GM12878 (cell line): ENCODE measurements at regions not wholly inside any gene's neighbourhood (a gene's known extent, or its start where the extent isn't known, plus 50 kb on each side); places are given as distances from the start of the nearest gene placed in this dataset.

Experiments
- ATAC-seq: fragments of 200-7000 bp; cut with Tn5 transposase; 3 replicates; pipeline ENCODE4 v1.9.1; 2020; ENCODE audit warnings: mild to moderate bottlenecking, moderate library complexity
- BruUV-seq: library from RNA; stranded (reverse); fragments of 400-500 nt; replicated peaks from 2 replicates; lab custom pipeline; 2021; lab: Mats Ljungman, UMichigan
- CTCF ChIA-PET: fragments of 300-600 bp; sonication (Branson Sonifier 250); formaldehyde crosslinking; extraction: SDS; loops from one replicate; lab custom pipeline; 2021; ENCODE audit warnings: inconsistent platforms; lab: Yijun Ruan, JAX
- POLR2A ChIA-PET: fragments of 350-600 bp; formaldehyde crosslinking; extraction: SDS; loops from one replicate; lab custom pipeline; 2021; ENCODE audit warnings: inconsistent platforms; lab: Charles Lee
- RAD21 ChIA-PET: fragments of 300-600 bp; sonication (Branson Sonifier 250); formaldehyde crosslinking; loops from one replicate; lab custom pipeline; 2023; ENCODE audit warnings: antibody characterized with exemption; ENCODE audit not compliant: unreplicated experiment; lab: Charles Lee
- SMC1A ChIA-PET: fragments of 300-600 bp; sonication (Branson Sonifier 250); formaldehyde crosslinking; loops from one replicate; lab custom pipeline; 2023; ENCODE audit not compliant: unreplicated experiment, uncharacterized antibody; lab: Charles Lee
- DNase-seq: peaks from one replicate; pipeline ENCODE4 v3.0.0-alpha.2; 2011; ENCODE audit warnings: low read depth, low spot score
- FAIRE-seq: peaks from 3 replicates; lab custom pipeline; 2011; peaks lifted over from hg19 to GRCh38; lab: Jason Lieb, UNC
- H2AFZ ChIP-seq: 2 replicates; pipeline ENCODE4 v1.6.0; 2011; ENCODE audit warnings: low read depth, low read length, control low read depth; ENCODE audit not compliant: control insufficient read depth
- H3K27ac ChIP-seq: 2 replicates; pipeline ENCODE4 v1.5.1; 2011; ENCODE audit warnings: control low read depth; ENCODE audit not compliant: control insufficient read depth, insufficient read depth
- H3K27me3 ChIP-seq, 2 experiments: replicated peaks in 1 of 2; 2 replicates each; pipeline versions ENCODE4 v1.6.0 to v1.6.1; 2011; ENCODE audit warnings: low read length in 1 of 2; ENCODE audit not compliant: control insufficient read depth in 2 of 2, insufficient read depth in 2 of 2
- H3K36me3 ChIP-seq, 2 experiments: 2 replicates each; pipeline ENCODE4 v1.5.1; 2011; ENCODE audit warnings: low read length in 1 of 2; ENCODE audit not compliant: control insufficient read depth in 2 of 2, insufficient read depth in 2 of 2
- H3K4me1 ChIP-seq: 2 replicates; pipeline ENCODE4 v1.6.1; 2011; ENCODE audit warnings: mild to moderate bottlenecking, low read length, moderate library complexity, mixed read lengths; ENCODE audit not compliant: control insufficient read depth, insufficient read depth
- H3K4me2 ChIP-seq: 2 replicates; pipeline ENCODE4 v1.6.0; 2011; ENCODE audit warnings: control low read depth; ENCODE audit not compliant: control insufficient read depth, insufficient read depth
- H3K4me3 ChIP-seq: fragments of 200-600 bp; sonication (generic); 2 replicates; pipeline ENCODE4 v1.5.1; 2016
- H3K79me2 ChIP-seq: 2 replicates; pipeline ENCODE4 v1.6.0; 2011; ENCODE audit warnings: low read length; ENCODE audit not compliant: control insufficient read depth, insufficient read depth
- H3K9ac ChIP-seq: 2 replicates; pipeline ENCODE4 v1.8.0; 2011; ENCODE audit warnings: low read length, control low read depth, mixed read lengths; ENCODE audit not compliant: control insufficient read depth, insufficient read depth
- H3K9me3 ChIP-seq: replicated peaks from 3 replicates; pipeline ENCODE4 v1.5.1; 2011; ENCODE audit warnings: mild to moderate bottlenecking, low read length; ENCODE audit not compliant: control insufficient read depth, insufficient read depth
- H4K20me1 ChIP-seq: 2 replicates; pipeline ENCODE4 v1.6.0; 2011; ENCODE audit not compliant: control insufficient read depth, insufficient read depth
- ATF7 ChIP-seq: fragments of 450-650 bp; IDR thresholded peaks from 2 replicates; pipeline ENCODE4 v1.6.1; 2016; ENCODE audit warnings: low read depth, mild to moderate bottlenecking
- CEBPZ ChIP-seq: fragments of 150-350 bp; IDR thresholded peaks from 2 replicates; pipeline ENCODE4 v1.6.1; 2016; ENCODE audit warnings: low read depth, low read length
- ETV6 ChIP-seq, 2 experiments: fragments of 450-650 bp in 1 of 2; IDR thresholded peaks in 1 of 2; conservative IDR thresholded peaks in 1 of 2; 2 replicates each; pipeline ENCODE4 v1.6.1; 2014; ENCODE audit warnings: antibody characterized with exemption in 1 of 2, borderline replicate concordance in 1 of 2, low read depth in 1 of 2, mild to moderate bottlenecking in 1 of 2, moderate library complexity in 1 of 2
- FOS ChIP-seq: IDR thresholded peaks from 3 replicates; pipeline ENCODE4 v1.6.1; 2011; ENCODE audit warnings: borderline replicate concordance; ENCODE audit not compliant: insufficient read length; ENCODE audit errors: extremely low read depth
- MEF2B ChIP-seq: fragments of 450-650 bp; IDR thresholded peaks from 2 replicates; pipeline ENCODE4 v1.6.1; 2018; ENCODE audit warnings: mild to moderate bottlenecking, moderate library complexity; ENCODE audit not compliant: partially characterized antibody, poor library complexity, severe bottlenecking
- MTA2 ChIP-seq: fragments of 450-650 bp; IDR thresholded peaks from 2 replicates; pipeline ENCODE4 v1.6.1; 2016; ENCODE audit warnings: low read depth, mild to moderate bottlenecking, moderate library complexity
- SMC3 ChIP-seq: IDR thresholded peaks from 2 replicates; pipeline ENCODE4 v1.6.1; 2011; ENCODE audit warnings: low read length, improper control_type of control experiment, borderline replicate concordance
- USF1 ChIP-seq: IDR thresholded peaks from 2 replicates; pipeline ENCODE4 v1.6.1; 2011; ENCODE audit warnings: borderline replicate concordance, low read depth, mild to moderate bottlenecking, moderate library complexity, mixed read lengths, low read length; ENCODE audit not compliant: insufficient read depth; ENCODE audit errors: extremely low read length
- YBX1 ChIP-seq: fragments of 450-650 bp; IDR thresholded peaks from 2 replicates; pipeline ENCODE4 v1.6.1; 2016; ENCODE audit warnings: antibody characterized with exemption
- YY1 ChIP-seq: IDR thresholded peaks from 2 replicates; pipeline ENCODE4 v1.6.1; 2011; ENCODE audit warnings: low read depth, mild to moderate bottlenecking, low read length
- ZNF274 ChIP-seq: IDR thresholded peaks from one replicate; pipeline ENCODE4 v1.8.0; 2011; ENCODE audit not compliant: insufficient read length, insufficient read depth
- ZNF384 ChIP-seq: IDR thresholded peaks from 2 replicates; pipeline ENCODE4 v1.6.1; 2012; ENCODE audit warnings: low read depth, mild to moderate bottlenecking, low read length, improper control_type of control experiment, borderline replicate concordance
- WGBS: methylation state at CpG from one replicate; pipeline ENCODE4 v1.1.6; 2016; ENCODE audit warnings: low lambda C conversion rate; ENCODE audit not compliant: insufficient replicate concordance, insufficient coverage; ENCODE audit errors: missing lambda C conversion rate; 5-methylcytosine and 5-hydroxymethylcytosine counted together
- in situ Hi-C: fragments of 300-500 bp; cut with MboI; formaldehyde crosslinking; loops from 9 replicates; pipeline ENCODE4 v1.14.3; 2018; ENCODE audit warnings: mixed read lengths
- intact Hi-C: fragments of 100-400 bp; cut with micrococcal nuclease; formaldehyde crosslinking; loops from one replicate; pipeline ENCODE4 v1.14.2; 2022; ENCODE audit not compliant: unreplicated experiment

GRCh38 chr13:110773480-110773879 lies 60.0 kb downstream of the ING1 start:
- ATAC-seq, result no peak
- POLR2A ChIA-PET, result no interaction called here

More at GRCh38 chr13:110773480-110773879, 60.0 kb downstream of the ING1 start:
- no peaks in the 10 kb centered on the region for H3K36me3 ChIP-seq
- no peak for TF ChIP-seq USF1
- no peak for TF ChIP-seq ZNF274
- no peak for TF ChIP-seq ETV6 (conservative IDR thresholded peaks at IDR 0.05 in 1 of 2, IDR thresholded peaks at IDR 0.05 in 1 of 2; ENCODE audit: borderline replicate concordance in 1 of 2, low read depth in 1 of 2)
- TF ChIP-seq YBX1, result no peak
- no peak for TF ChIP-seq CEBPZ
- no peak for TF ChIP-seq FOS
- no peak for TF ChIP-seq SMC3
- no peak for TF ChIP-seq MTA2
- TF ChIP-seq MEF2B, result no peak
- no peak for TF ChIP-seq YY1
- TF ChIP-seq ZNF384, result no peak
- no peak for TF ChIP-seq ATF7
- H3K27me3 ChIP-seq, result no peaks in the 10 kb centered on the region
- RAD21 ChIA-PET, result no interaction called here
- DNase-seq, result no peak
- intact Hi-C loops (no loop called here), in situ Hi-C loops (no loop called here)
- H4K20me1 ChIP-seq, result no peaks in the 10 kb centered on the region
- no TSS peak for BruUV-seq
- 58% methylated on average over 7 of the region's 7 CpGs for WGBS
- no peak overlapping the region for H3K27ac ChIP-seq
- no peak for FAIRE-seq
- SMC1A ChIA-PET, result no interaction called here
- no peaks in the 10 kb centered on the region for H3K4me1 ChIP-seq
- no peak overlapping the region for H3K9ac ChIP-seq
- CTCF ChIA-PET, result no interaction called here
- H2AFZ ChIP-seq, result no peak overlapping the region
- no peaks in the 10 kb centered on the region for H3K79me2 ChIP-seq
- H3K4me3 ChIP-seq, result no peak overlapping the region
- H3K4me2 ChIP-seq, result no peak overlapping the region
- no peaks in the 10 kb centered on the region for H3K9me3 ChIP-seq
